Stimulated activated CD8-positive, alpha-beta memory T cell treated with anti-CD3 and anti-CD28 coated beads, Interleukin-7, amount 100 ng/mL, for 24 hours (primary cell): ENCODE measurements at regions not wholly inside any gene's neighbourhood (a gene's known extent, or its start where the extent isn't known, plus 50 kb on each side); places are given as distances from the start of the nearest gene placed in this dataset.

Experiments used
- DNase-seq: peaks from one replicate; pipeline ENCODE4 v3.0.0-alpha.2; 2020; ENCODE audit warnings: low read depth

DNA sequence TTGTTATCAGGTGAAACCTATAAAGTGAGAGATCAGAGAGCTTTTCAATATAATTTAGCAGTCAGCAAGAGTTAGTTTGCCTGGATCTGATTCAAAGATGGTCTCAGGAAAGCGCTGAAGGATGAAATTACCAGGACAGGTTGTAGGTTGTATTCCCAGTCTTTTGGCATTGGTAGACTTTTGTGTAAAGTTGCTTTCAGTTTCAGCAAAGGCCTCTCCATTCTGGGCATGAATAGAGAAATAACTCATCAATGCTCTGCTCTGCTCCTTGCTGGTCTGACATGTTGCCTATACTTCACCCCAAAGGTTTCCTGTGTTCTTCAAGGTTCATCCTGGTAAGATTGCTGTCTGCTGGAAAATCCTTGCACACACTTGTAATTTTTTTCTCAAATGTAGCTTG, 714.8 kb downstream of the EPM2A start:
- no peak for DNase-seq

DNA sequence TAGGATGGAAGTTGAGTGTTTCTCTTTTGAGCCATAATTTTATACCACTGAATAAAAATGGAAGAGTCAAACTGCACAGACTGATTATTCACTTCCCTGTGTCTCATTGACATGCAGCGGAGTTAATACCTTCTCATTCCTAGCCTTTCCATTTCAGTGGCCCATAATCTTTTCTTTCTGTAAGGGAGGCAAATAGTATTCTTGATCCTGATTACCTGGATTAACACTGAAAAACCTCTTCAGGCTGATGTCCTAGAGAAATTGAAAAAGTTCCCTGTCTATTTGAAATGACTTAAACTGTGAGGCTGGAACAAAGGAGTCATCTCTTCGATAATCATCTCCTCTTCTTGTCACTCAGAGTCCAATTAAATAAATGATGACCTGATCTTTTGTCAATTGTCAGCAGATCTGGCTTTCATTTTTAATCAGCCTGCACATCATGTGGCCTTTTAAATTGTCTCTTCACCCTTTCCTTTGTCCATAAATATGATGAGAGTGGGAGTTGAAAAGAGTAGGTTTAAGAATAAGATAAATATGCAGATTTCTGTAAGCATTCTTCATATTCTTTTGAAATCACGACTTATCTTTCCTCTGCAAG, 713.0 kb downstream of the EPM2A start:
- DNase-seq = no peak

DNA sequence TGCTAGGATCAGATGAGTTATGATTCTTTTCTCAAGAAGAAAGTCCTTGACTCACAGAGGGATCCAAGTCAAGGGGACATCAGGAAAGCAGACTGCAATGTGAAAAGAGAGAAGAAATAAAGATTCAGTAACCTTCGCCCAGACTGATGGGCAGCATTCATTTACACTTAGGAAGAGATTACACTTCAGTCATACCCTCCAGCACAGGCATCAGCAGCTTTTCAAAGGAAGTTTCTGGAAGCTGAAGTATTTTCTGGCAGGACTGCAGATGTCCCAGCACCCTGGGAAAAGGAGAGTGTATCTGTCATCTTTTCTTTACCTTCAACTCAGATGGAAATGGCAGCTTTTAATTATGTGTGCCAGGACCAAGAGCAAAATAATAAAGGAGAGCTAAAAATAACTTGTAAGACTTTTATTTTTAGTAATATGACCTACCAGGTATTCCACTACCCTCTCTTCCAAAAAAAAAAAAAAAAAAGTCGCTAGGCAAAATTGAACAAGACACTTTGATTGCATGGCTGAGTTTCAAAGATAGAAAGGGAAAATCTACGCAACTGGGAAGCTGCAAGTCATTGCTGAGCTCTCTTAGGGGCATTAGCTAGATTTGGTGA, 712.1 kb downstream of the EPM2A start:
- no peak for DNase-seq

DNA sequence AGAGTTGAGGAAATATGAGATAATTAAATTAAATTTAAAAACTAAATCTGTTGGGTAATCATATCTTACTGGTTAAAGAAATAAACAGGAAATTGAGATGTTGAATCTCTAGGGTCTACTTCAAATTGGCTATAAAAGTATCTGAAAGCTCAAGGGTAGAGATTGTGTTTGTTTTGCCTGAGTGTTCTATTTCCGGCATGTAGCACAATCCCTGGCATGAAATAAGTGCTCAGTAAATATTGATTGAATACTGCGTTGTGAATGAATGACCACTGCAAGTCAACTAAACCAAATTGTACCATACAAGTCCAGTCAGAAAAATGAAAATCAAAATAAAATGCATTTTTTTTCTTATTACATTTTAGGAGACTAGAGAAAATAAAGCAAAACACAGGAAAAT, 709.8 kb downstream of the EPM2A start:
- no peak for DNase-seq

DNA sequence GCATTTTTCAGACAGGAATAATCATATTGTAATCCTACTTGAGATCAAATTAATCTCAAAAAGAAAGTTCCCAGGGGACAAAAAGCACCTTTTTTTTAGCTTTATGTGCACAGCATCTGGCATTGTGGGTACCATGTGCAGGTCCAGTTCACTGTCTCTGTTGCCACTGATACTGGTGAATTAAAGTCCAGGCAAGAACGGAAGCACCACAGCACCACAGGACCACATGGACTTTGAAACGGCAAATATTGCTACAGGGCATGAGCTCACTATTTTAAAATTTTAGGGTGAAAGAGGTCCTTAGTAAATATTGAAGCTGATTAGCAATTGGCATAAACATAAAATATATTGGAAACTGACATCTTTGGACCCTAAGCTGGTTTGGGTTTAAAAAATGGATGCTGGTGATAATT, 709.0 kb downstream of the EPM2A start:
- DNase-seq = no peak

DNA sequence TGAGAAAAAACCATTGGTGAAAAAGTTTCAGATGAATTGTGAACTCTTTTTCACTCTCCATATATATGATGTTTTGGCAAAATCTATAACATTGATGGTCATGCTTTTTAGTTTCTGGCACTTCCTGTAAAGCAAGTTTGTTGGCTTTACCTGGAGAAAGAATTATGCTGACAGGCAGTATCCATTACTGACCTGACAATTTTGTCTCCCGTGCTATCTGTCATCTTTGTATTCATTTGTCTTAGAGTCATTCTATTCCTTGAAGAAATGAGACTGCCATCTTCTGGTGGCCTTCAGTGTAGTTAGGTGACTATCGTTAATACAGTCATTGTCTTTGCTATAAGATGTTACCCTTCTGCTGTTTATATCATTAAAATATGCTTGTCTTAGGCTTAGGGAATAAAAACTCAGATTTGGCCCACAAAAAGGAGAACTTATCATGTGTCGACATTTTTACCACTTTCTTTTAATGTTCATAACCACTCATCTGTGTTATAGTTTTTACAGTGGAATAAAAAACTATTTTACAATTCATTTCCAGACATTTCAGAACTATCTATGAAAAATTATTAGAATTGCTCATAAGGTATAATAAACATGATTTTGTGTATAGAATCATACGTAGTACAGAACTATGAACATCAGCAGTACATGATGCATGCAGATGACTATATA, 707.0 kb downstream of the EPM2A start:
- DNase-seq = no peak

DNA sequence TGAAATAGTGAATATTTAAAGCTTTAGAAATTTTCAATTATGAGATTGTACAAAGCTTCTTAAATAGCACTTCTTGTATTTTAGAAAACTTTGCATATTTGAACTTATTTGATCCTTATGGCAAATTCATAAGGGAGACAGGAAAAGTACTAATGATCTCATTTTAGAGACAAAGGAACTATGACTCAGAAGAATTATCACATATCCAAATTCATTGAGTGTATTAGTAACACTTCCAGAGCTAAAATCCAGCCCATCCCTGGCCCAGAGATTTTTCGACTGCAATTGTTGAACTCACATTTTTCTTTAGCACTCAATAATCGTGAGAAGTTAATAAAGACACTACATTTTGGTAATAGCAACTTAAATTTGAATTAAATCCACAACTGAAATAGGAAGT, 704.3 kb downstream of the EPM2A start:
- no peak for DNase-seq

DNA sequence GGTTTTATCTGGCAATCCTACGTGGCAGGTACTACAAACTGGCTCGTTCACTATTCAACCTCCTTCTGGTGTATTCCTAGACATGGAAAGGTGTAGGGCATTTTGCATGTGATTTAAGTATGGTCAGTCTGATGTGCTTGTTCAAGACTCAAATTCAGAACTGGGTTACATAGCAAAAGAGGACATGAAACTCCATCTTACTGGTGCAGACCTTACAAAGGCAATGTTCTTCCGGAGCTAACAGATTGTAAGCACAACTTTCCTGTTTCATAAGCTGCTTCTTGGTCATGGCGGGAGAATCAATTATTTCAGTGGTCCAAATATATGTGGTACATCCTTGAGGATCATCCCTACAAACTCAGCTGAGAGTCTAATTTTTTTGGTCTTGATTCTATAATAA, 703.4 kb downstream of the EPM2A start:
- DNase-seq = no peak

DNA sequence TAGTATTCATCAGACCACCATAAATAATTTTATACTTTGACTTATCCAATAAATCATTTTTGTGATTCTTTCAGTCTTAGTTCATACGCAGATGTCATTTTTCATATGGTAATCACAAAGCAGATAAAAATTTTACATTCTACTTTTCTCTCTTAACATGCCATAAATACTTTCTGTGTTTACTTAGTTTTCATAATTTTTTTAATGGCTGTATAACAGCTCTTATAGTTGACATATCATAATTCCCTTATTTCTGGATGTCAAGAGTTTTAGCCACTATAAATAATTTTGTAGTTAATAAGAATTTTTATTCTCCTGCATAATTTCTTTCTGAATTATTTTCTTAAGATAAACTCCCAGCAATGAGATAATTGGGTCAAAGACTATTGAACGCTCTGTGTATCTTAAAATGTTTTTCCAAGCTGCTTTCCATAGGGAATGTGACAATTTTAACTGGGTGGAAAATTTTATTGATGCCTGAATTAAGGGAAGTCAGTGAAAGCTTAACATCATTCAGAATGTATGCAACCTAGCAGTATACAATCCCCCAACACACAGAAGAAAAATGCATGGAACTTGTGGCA, 702.7 kb downstream of the EPM2A start:
- DNase-seq = no peak

DNA sequence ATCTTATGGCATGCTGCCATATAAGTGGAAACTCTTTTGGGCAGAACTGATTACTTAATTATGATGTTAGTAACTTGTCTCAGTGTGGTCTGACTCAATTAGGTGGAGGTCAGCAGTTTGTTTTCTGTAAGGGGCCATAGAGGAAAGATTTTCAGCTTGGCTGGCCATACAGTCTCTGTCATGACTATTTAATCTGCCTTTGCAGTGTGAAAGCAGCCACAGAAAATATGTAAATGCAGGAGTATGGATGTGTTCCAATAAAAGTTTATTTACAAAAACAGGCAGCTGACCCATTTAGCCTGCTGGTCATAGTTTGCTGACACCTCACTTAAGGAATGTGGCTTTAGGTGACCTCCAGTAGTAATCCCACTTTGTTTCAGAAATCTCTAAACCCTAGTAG, 700.7 kb downstream of the EPM2A start:
- DNase-seq = no peak

DNA sequence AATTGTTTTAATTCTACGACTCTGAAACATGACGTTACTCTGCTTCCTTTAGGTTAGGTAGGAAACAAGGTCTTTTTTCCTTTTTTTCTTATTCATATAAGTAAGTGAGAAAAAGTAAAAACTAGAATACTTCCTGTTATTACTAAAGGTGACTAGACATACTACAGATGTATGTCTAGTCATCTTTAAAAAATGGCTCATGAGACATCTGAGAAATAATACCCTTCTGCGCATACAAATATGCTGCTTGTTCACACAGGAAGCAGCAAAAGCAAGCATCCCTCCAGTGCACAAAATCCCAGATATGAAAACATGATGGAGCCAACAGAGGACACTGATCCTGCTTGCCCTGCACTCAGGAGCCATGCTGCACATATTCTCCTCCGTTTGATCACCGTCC, 699.1 kb downstream of the EPM2A start:
- DNase-seq = no peak

DNA sequence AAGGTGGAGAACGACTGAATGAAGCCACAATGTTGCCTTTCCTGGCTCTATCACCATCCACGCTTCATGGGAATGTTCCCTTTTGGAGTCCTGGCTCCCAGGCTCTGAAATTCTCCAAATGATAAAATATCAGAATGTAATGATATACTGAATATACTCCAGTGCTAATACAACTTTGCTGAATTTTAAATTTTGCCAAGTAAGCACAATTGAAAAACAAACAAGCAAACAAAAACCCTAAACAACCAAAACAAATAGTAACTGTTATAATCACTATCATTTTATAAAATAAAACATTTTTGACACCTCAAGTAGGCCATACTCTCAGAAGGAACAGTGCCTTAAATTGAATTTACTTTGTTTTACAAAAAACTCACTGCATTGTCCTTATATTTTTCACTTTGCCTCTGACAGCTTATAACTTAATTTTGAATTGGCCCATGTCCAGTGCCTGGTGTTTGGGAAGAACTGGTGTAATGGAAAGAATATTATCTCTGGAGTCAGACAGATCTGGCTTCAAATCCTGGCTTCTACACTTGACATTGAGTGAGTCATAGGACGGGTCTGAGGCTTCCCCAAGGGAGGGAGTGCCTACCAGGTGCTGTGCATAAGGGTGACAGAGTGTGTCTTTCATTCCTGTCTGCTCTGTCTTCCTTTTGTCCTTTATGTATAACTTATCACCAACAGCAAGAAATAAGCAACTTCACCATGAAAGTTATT, 698.3 kb downstream of the EPM2A start:
- DNase-seq = no peak

DNA sequence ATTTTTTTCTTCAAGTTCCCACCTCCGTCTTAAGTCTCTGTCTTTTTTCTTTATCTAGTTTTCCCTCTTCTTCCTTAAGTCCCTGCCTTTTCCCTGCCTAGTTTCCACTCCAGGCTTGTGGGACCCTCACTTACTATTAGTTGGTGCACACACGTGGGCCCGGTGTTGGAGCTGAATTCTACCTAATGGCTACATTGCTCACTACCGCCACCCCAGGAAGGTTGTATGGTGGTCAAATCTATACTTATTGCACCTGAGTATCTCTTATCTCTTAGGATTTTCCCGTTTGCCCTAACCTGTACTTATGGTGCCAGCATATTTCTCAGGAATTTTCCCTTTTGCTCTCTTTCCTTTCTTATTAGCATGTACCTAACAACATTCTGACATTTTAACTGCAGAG, 692.8 kb downstream of the EPM2A start:
- DNase-seq = no peak

DNA sequence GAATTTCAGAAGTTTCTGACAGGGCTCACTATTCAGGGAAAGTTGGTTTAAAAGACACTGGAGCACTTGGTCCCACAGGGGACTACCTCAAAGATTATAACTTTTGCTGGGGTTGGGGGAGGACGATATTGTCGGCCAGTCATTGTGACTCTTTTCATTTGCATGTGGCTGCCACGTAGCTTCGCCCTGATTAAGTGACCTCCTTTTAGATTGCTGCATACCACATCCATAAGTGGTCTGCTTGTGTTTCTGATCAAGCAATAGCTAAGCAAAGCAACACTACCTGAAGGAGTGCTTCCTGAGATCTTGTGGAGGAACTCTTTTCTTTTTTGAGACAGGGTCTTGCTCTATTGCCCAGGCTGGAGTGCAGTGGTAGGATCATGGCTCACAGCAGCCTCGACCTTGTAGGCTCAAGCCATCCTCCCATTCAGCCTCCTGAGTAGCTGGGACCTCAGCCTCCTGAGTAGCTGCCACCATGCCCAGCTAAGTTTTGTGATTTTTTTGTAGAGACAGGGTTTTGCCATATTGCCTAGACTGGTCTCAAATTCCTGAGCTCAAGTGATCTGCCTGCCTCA, 691.3 kb downstream of the EPM2A start:
- DNase-seq = no peak

DNA sequence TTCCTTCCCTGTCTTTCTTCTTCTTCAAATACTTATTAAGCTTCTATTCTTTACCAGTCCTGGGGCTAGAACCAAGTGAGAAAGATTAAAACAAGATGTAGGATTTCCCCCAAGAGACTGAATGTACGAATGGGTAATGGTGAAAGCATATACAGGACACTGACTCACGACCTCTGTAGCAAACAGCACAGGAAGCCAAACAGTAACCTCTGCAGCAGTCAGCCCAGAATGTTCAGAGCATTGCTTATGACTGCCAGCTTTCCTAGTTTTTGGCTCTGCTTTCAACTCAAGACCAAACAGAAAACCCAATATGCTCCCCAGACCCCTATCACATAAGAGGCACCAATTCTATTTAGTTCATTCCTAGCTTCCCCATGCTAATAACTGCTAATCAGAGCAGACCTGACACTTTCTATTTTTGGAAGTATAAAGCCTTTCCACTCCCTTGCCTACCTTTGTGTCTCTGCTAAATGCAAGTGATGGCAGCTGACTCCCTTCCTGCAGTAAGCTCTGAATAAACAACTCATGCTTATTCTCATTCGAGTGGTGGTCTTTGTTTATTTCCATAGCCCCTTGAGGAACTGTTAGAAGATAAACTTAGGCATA, 690.6 kb downstream of the EPM2A start:
- DNase-seq = no peak

DNA sequence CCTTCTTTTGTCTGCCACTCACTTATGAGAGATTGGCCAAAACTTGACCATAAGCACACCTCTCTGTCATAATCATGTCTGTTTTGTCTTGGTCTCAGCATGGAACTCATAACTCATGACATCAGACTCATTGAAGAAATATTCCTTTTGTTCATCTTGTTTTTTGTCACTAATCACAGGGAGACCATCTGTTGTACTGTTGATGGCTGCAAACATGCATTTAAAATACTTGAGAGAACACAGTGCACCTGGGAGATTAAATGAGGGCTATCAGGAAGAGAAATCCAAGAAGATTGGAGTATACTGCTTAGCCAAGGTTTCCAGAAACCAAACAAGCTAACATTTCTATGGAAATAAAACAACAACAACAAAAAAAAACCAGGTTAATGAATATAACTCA, 689.7 kb downstream of the EPM2A start:
- no peak for DNase-seq

DNA sequence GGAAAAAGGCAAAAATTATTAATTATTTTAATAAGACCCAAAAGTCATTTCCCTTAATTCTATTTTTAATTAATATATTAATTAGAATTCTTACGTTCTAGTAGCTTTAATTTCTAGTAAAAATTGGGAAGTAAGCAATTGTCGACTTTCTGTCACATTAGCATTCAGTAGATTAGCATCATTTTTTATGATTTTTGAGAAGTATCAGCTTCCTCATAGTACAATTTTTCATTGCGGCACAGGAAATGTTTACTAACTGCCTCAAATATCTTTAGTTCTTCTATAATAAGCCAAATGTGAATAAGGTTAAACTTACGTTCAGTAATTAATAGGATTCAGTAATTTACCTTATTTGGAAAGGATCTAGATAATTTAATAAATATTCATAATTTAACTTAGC, 687.4 kb downstream of the EPM2A start:
- DNase-seq = no peak

DNA sequence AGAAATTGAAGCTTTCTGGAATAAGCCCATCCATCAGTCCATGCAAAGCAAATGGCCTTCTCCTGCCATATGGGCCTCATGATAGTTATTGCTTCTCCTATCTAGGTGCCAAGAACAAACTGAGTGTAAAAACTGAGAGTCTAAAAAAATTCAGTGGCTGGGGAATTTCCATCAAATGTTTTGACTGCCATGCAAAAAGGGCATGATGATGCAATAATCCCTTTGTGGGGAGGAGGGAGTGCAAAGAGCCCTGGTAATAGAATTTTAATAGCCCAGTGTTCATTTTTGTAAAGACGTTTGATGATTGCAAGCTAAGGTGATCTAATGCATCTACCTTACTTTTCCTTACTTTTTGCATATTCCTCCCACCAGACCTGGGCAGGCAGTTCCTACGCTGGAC, 683.7 kb downstream of the EPM2A start:
- DNase-seq = no peak

DNA sequence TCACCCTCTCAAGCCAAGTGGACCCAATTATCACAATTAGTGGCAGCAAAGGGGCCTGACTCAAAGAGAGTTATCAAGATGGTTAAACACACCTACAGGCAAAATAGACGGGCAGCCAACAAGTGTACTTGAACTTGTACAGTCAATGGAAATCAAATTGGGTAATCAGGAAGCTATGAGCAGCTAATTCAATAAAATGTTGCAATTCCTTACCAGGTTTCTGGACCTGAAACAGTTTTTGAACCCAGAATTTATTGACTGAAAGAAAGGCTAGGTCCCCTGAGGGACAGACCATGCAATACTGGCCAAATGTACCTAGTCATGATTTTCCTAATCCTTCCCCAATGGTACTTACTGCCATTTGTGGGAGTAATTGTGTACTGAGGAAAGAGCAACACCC, 679.8 kb downstream of the EPM2A start:
- no peak for DNase-seq

DNA sequence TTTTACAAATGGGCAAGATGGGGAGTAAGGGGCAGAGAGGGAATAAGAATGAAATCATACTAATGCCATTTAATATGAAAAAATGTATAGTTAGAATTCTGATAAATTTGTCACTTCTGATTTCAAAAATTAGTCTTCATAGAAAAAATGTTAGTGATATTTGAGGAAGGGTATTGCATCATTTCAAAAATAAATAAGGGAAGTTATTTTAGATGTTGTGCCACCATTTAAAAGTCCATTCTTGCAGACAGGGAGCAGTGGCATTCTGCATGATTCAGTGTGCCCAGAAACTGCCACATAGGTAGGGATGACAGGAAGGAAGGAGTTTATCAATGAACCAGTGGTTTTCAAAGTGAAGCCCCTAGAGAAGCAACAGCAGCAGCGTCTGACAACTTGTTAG, 674.6 kb downstream of the EPM2A start:
- DNase-seq = no peak

DNA sequence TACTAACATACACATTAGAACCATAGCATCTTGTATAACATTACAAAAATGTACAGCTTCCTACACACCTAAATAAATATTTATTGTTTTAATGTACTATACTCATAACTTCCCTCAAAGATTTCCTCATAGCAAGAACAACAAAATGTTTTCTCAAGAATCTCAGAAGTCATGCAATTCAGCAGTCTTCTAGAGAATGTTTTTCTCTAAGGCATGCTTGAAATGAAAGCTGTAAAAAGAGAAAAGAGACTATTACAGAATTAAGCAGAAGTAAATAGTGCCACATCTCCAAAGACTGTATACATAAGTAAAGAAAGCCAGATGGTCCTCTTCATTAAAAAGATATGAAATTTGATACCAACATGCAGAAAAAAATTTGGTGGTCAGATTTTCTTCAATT, 672.2 kb downstream of the EPM2A start:
- DNase-seq = no peak

DNA sequence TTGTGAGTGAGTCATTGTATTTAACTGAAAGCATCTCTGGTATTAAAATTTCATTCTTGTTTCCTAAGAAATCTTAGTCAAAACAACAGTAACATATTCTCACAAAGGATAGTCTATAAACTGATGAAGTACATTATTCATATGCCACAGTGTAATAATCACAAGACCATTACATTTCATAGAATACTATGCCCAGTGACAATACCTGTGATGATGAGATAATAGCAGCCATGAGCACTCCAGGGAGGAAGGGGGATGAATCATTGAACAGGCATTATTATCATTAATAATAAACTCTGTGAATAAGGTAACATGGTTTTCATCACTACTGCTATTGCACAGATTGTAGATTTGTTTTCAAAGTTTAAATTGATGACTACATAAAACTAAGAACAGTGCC, 667.9 kb downstream of the EPM2A start:
- no peak for DNase-seq
